CD14-positive monocyte (primary cell): ENCODE measurements at regions not wholly inside any gene's neighbourhood (a gene's known extent, or its start where the extent isn't known, plus 50 kb on each side); places are given as distances from the start of the nearest gene placed in this dataset.

ENCODE experiments used
- DNase-seq, 3 donors: peaks; one replicate each; pipeline ENCODE4 v3.0.0-alpha.2; 2011 to 2022
- H2AFZ ChIP-seq: 2 replicates; pipeline ENCODE4 v1.6.0; 2012; ENCODE audit warnings: mild to moderate bottlenecking, low read depth, low read length, inconsistent platforms; ENCODE audit not compliant: insufficient read depth, poor library complexity, severe bottlenecking
- H3K27ac ChIP-seq, 2 donors: 1 replicate in 1 of 2; 2 replicates in 1 of 2; pipeline ENCODE4 v1.5.1; 2012 to 2013; ENCODE audit warnings: low read length in 2 of 2, control low read depth in 1 of 2, inconsistent platforms in 1 of 2, low read depth in 1 of 2, mild to moderate bottlenecking in 1 of 2
- H3K27me3 ChIP-seq, 2 donors: one replicate each; pipeline versions ENCODE4 v1.6.0 to v1.6.1; 2011 to 2013; ENCODE audit warnings: low read length in 2 of 2; ENCODE audit not compliant: control insufficient read depth in 2 of 2, insufficient read depth in 2 of 2
- H3K36me3 ChIP-seq, 2 donors: replicated peaks in 1 of 2; 1 replicate in 1 of 2; 2 replicates in 1 of 2; pipeline versions ENCODE4 v1.5.1 to v1.6.1; 2012 to 2013; ENCODE audit warnings: low read length in 2 of 2, control low read depth in 1 of 2, inconsistent platforms in 1 of 2, mild to moderate bottlenecking in 1 of 2; ENCODE audit not compliant: insufficient read depth in 2 of 2, control insufficient read depth in 1 of 2
- H3K4me1 ChIP-seq, 2 donors: 1 replicate in 1 of 2; 2 replicates in 1 of 2; pipeline versions ENCODE4 v1.5.1 to v1.6.1; 2012 to 2013; ENCODE audit warnings: low read length in 2 of 2, control low read depth in 1 of 2, inconsistent platforms in 1 of 2, mild to moderate bottlenecking in 1 of 2, moderate library complexity in 1 of 2; ENCODE audit not compliant: insufficient read depth in 2 of 2, control insufficient read depth in 1 of 2
- H3K4me2 ChIP-seq: replicated peaks from 2 replicates; pipeline ENCODE3; 2012; ENCODE audit warnings: low read length, moderate library complexity, mild to moderate bottlenecking; ENCODE audit not compliant: poor library complexity, severe bottlenecking; ENCODE audit errors: extremely low read depth
- H3K4me3 ChIP-seq, 3 experiments: fragments of 200-600 bp in 1 of 3; sonication (generic) in 1 of 3; replicated peaks in 1 of 3; 1 replicate in 2 of 3; 2 replicates in 1 of 3; pipeline ENCODE4 v1.5.1; 2011 to 2013; ENCODE audit warnings: low read length in 3 of 3, mild to moderate bottlenecking in 3 of 3, control low read depth in 2 of 3, low read depth in 2 of 3, inconsistent platforms in 1 of 3, moderate library complexity in 1 of 3
- H3K79me2 ChIP-seq: 2 replicates; pipeline ENCODE4 v1.6.0; 2012; ENCODE audit warnings: mild to moderate bottlenecking, control low read depth, inconsistent platforms, low read length, moderate library complexity; ENCODE audit not compliant: insufficient read depth
- H3K9ac ChIP-seq: 2 replicates; pipeline ENCODE4 v1.6.0; 2017; ENCODE audit warnings: low read length, mild to moderate bottlenecking; ENCODE audit not compliant: insufficient read depth, poor library complexity, severe bottlenecking
- H3K9me3 ChIP-seq, 2 donors: replicated peaks in 1 of 2; 1 replicate in 1 of 2; 2 replicates in 1 of 2; pipeline versions ENCODE4 v1.5.1 to v1.6.1; 2012 to 2013; ENCODE audit warnings: low read length in 2 of 2, control low read depth in 1 of 2; ENCODE audit not compliant: control insufficient read depth in 1 of 2, insufficient read depth in 1 of 2
- H4K20me1 ChIP-seq: 2 replicates; pipeline ENCODE4 v1.6.0; 2012; ENCODE audit warnings: mild to moderate bottlenecking, low read length, control low read depth, moderate library complexity; ENCODE audit not compliant: insufficient read depth
- H3K27ac Mint-ChIP-seq, 7 donors: one replicate each; pipeline ENCODE4 v1.8.0; 2020; ENCODE audit warnings: mild to moderate bottlenecking in 7 of 7, mixed read lengths in 7 of 7, moderate library complexity in 6 of 7, inconsistent platforms in 2 of 7
- H3K27me3 Mint-ChIP-seq, 3 donors: one replicate each; pipeline ENCODE4 v1.8.0; 2021 to 2022; ENCODE audit warnings: low read depth in 3 of 3, mild to moderate bottlenecking in 3 of 3, mixed read lengths in 3 of 3, moderate library complexity in 3 of 3, inconsistent platforms in 1 of 3
- H3K36me3 Mint-ChIP-seq, 2 donors: one replicate each; pipeline ENCODE4 v1.8.0; 2020; ENCODE audit warnings: mixed read lengths in 2 of 2, inconsistent platforms in 1 of 2, mild to moderate bottlenecking in 1 of 2
- H3K4me1 Mint-ChIP-seq: one replicate; pipeline ENCODE4 v1.8.0; 2020; ENCODE audit warnings: mild to moderate bottlenecking, mixed read lengths
- H3K4me3 Mint-ChIP-seq, 2 donors: one replicate each; pipeline ENCODE4 v1.8.0; 2020; ENCODE audit warnings: mild to moderate bottlenecking in 2 of 2, mixed read lengths in 2 of 2, moderate library complexity in 1 of 2
- H3K9me3 Mint-ChIP-seq, 7 donors: one replicate each; pipeline ENCODE4 v1.8.0; 2020 to 2022; ENCODE audit warnings: mixed read lengths in 7 of 7, mild to moderate bottlenecking in 6 of 7, moderate library complexity in 6 of 7, inconsistent platforms in 2 of 7
- WGBS: methylation state at CpG from one replicate; pipeline ENCODE4 v1.1.5; 2013; ENCODE audit warnings: missing lambda C conversion rate; ENCODE audit not compliant: insufficient coverage; 5-methylcytosine and 5-hydroxymethylcytosine counted together
- intact Hi-C, 2 donors: fragments of 100-400 bp; cut with micrococcal nuclease; formaldehyde crosslinking; loops; one replicate each; pipeline versions ENCODE4 v1.15.0 to v1.15.1; 2023
- TF ChIP-seq, protein P1 (sequence below): fragments of 200-600 bp; IDR thresholded peaks from one replicate; pipeline ENCODE4 v1.8.0; 2022; ENCODE audit warnings: antibody characterized with exemption, mild to moderate bottlenecking

DNA sequence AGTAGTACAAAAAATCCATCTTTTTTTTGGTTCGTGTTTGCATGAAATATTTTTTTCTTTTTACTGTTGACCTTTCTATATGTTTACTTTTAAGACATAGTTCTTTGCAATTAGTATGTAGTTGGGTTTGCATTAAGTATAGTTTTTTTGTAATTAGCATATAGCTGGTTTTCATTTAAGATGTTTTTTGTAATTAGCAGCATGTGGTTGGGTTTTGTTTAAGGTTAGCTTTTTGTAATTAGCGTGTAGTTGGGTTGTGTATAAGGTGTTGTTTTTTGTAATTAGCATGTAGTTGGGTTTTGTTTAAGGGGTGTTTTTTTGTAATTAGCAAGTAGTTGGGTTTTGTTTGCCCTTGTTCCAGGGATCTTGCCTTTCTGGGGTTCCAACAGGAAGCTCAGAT lies 193.1 kb downstream of the LPIN1 start:
- TF ChIP-seq, protein P1, sequence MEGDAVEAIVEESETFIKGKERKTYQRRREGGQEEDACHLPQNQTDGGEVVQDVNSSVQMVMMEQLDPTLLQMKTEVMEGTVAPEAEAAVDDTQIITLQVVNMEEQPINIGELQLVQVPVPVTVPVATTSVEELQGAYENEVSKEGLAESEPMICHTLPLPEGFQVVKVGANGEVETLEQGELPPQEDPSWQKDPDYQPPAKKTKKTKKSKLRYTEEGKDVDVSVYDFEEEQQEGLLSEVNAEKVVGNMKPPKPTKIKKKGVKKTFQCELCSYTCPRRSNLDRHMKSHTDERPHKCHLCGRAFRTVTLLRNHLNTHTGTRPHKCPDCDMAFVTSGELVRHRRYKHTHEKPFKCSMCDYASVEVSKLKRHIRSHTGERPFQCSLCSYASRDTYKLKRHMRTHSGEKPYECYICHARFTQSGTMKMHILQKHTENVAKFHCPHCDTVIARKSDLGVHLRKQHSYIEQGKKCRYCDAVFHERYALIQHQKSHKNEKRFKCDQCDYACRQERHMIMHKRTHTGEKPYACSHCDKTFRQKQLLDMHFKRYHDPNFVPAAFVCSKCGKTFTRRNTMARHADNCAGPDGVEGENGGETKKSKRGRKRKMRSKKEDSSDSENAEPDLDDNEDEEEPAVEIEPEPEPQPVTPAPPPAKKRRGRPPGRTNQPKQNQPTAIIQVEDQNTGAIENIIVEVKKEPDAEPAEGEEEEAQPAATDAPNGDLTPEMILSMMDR: no peak
- no peak overlapping the region for H2AFZ ChIP-seq
- H3K27ac ChIP-seq: no peak overlapping the region
- no peaks in the 10 kb centered on the region for H3K36me3 ChIP-seq
- no peak overlapping the region for H3K4me3 ChIP-seq
- H3K27me3 Mint-ChIP-seq: peaks cover 0 to 3% (median 2%) of the 10 kb centered on the region in 3 donors
- no peak for DNase-seq
- WGBS: 90% methylated on average over 1 of the region's 2 CpGs
- H3K4me1 Mint-ChIP-seq: peaks cover 20% of the 10 kb centered on the region
- H3K4me1 ChIP-seq: peaks cover 10 to 13% of the 10 kb centered on the region in 2 donors
- no peaks in the 10 kb centered on the region for H3K27me3 ChIP-seq
- no peaks in the 10 kb centered on the region for H3K9me3 ChIP-seq
- peaks cover 0 to 5% (median 0%) of the 10 kb centered on the region in 7 donors for H3K9me3 Mint-ChIP-seq
- no peaks in the 10 kb centered on the region for H4K20me1 ChIP-seq
- H3K4me2 ChIP-seq: no peak overlapping the region
- H3K36me3 Mint-ChIP-seq: peaks cover 2 to 4% of the 10 kb centered on the region in 2 donors
- no peak overlapping the region for H3K27ac Mint-ChIP-seq
- no peaks in the 10 kb centered on the region for H3K79me2 ChIP-seq
- H3K4me3 Mint-ChIP-seq: no peak overlapping the region
- intact Hi-C loops: no loop called here
- no peak overlapping the region for H3K9ac ChIP-seq

DNA sequence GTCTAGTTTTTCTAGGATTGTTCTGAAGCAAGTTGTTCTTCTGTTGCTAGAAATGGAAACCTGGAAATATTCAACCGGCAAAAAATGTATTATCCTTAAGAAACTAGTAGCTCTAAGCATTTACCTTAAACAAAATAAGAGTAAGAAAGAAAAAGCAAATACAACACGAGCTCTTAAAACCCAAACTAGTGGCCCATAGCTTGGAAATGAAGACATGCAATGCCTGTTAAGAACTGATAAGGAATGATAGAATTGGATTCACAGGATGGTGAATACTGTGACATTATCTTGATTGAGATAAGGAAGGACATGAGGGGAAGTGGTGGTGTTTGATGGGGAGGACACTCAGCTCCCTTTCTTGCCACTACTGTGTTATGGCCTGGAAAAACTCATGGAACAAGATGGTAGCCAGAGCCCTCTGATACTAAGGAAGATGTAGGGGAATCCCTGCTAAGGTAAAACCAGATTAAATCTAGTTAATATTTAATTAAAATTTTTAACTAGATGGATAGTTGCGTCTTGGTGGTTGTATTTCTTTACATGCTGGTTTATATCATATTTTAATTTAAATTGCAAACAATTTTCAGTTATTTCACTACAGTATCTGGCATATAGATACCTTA lies 193.8 kb downstream of the LPIN1 start:
- H3K36me3 Mint-ChIP-seq: peaks cover 2 to 4% of the 10 kb centered on the region in 2 donors
- Histone ChIP-seq H3K36me3 (no peaks in the 10 kb centered on the region), H3K27ac (no peak overlapping the region), H3K27me3 (no peaks in the 10 kb centered on the region), H3K4me1 (peaks cover 16 to 18% of the 10 kb centered on the region in 2 donors), H3K79me2 (no peaks in the 10 kb centered on the region), H4K20me1 (no peaks in the 10 kb centered on the region), H3K9me3 (no peaks in the 10 kb centered on the region), H3K9ac (no peak overlapping the region), H2AFZ (no peak overlapping the region), H3K4me3 (no peak overlapping the region), H3K4me2 (no peak overlapping the region)
- no peak overlapping the region for H3K4me3 Mint-ChIP-seq
- peaks cover 24% of the 10 kb centered on the region for H3K4me1 Mint-ChIP-seq
- no peak for DNase-seq
- H3K27ac Mint-ChIP-seq: no peak overlapping the region
- peaks cover 0 to 5% (median 0%) of the 10 kb centered on the region in 7 donors for H3K9me3 Mint-ChIP-seq
- peaks cover 0 to 3% (median 2%) of the 10 kb centered on the region in 3 donors for H3K27me3 Mint-ChIP-seq
- WGBS: no CpG with 5 or more reads among the region's 3 CpGs
- TF ChIP-seq, protein P1: no peak
- intact Hi-C loops: loop anchor here (5.0 to 10.0 kb wide), 2 partner anchors 33 to 195 kb away; partner anchors contain the start of gene LPIN1 (in 1 of the 2)
